CD4-positive, alpha-beta T cell treated with Interleukin-4 for 1 hour (primary cell): ENCODE measurements at regions not wholly inside any gene's neighbourhood (a gene's known extent, or its start where the extent isn't known, plus 50 kb on each side); places are given as distances from the start of the nearest gene placed in this dataset.
"Not testable (repeated sequence)": the region's sequence is repeated elsewhere in the genome, so short reads cannot be mapped to it uniquely, and the experiment has no call there.

Experiments used
- DNase-seq, 2 donors: peaks; one replicate each; pipeline ENCODE4 v3.0.0-alpha.2; 2020 to 2022

GRCh38 chr10:84706431-84706830 lies 378.0 kb downstream of the CCSER2 start:
- DNase-seq: no peak

- DNase-seq: no peak
These were observed 378.5 kb downstream of the CCSER2 start for GRCh38 chr10:84706875-84707274.

- no peak for DNase-seq
These were observed 387.5 kb downstream of the CCSER2 start for GRCh38 chr10:84715911-84716310.

GRCh38 chr10:84718877-84719616 lies 390.7 kb downstream of the CCSER2 start:
- DNase-seq: no peak

GRCh38 chr10:84719687-84720086 lies 391.3 kb downstream of the CCSER2 start:
- no peak for DNase-seq

- DNase-seq: no peak
These were observed 399.0 kb downstream of the CCSER2 start for GRCh38 chr10:84727398-84727797.

GRCh38 chr10:84739126-84739525 lies 410.7 kb downstream of the CCSER2 start:
- DNase-seq: not testable (repeated sequence)

- DNase-seq: no peak
These were observed 411.3 kb downstream of the CCSER2 start for GRCh38 chr10:84739641-84740040.

- no peak for DNase-seq
These were observed 415.1 kb downstream of the CCSER2 start for GRCh38 chr10:84743483-84743882.

- DNase-seq: no peak
These were observed 426.9 kb downstream of the CCSER2 start for GRCh38 chr10:84755311-84755710.

- DNase-seq: not testable (repeated sequence)
These were observed 428.3 kb downstream of the CCSER2 start for GRCh38 chr10:84756653-84757052.

GRCh38 chr10:84761994-84762614 lies 433.7 kb downstream of the CCSER2 start:
- DNase-seq: not testable (repeated sequence)

GRCh38 chr10:84762754-84763394 lies 434.5 kb downstream of the CCSER2 start:
- DNase-seq: no peak

GRCh38 chr10:84763965-84764364 lies 435.6 kb downstream of the CCSER2 start:
- no peak for DNase-seq

GRCh38 chr10:84765086-84765485 lies 436.7 kb downstream of the CCSER2 start:
- DNase-seq: no peak

GRCh38 chr10:84765656-84766055 lies 437.3 kb downstream of the CCSER2 start:
- no peak for DNase-seq

GRCh38 chr10:84766923-84767322 lies 438.5 kb downstream of the CCSER2 start:
- no peak for DNase-seq

GRCh38 chr10:84768132-84768531 lies 439.7 kb downstream of the CCSER2 start:
- no peak for DNase-seq

- no peak for DNase-seq
These were observed 442.4 kb downstream of the CCSER2 start for GRCh38 chr10:84770824-84771223.

- no peak for DNase-seq
These were observed 455.0 kb downstream of the CCSER2 start for GRCh38 chr10:84783386-84783785.

- no peak for DNase-seq
These were observed 455.5 kb downstream of the CCSER2 start for GRCh38 chr10:84783909-84784308.

- DNase-seq: no peak
These were observed 456.4 kb downstream of the CCSER2 start for GRCh38 chr10:84784749-84785148.

GRCh38 chr10:84789026-84789425 lies 460.6 kb downstream of the CCSER2 start:
- no peak for DNase-seq

- DNase-seq: no peak
These were observed 469.9 kb downstream of the CCSER2 start for GRCh38 chr10:84798312-84798711.
